ENCODE measurements at regions not wholly inside any gene's neighbourhood (a gene's known extent, or its start where the extent isn't known, plus 50 kb on each side); places are given as distances from the start of the nearest gene placed in this dataset.

GRCh38 chr21:18164483-18164882, 80.2 kb upstream of the CHODL start:
- no peak for TF ChIP-seq CTCF (IDR thresholded peaks at IDR 0.05; ENCODE audit: borderline replicate concordance, insufficient read depth, low read depth, low read length)

GRCh38 chr21:18163956-18164355, 80.7 kb upstream of the CHODL start:
- no peak for TF ChIP-seq CTCF (IDR thresholded peaks at IDR 0.05; ENCODE audit: borderline replicate concordance, insufficient read depth, low read depth, low read length)

More at GRCh38 chr21:18164483-18164882, 80.2 kb upstream of the CHODL start:
- no peak overlapping the region for H3K4me3 ChIP-seq (ENCODE audit: low read depth, low read length)

GRCh38 chr21:18161841-18162240, 82.8 kb upstream of the CHODL start:
- H3K4me3 ChIP-seq (ENCODE audit: low read depth, low read length), result no peak overlapping the region
- TF ChIP-seq CTCF (IDR thresholded peaks at IDR 0.05; ENCODE audit: borderline replicate concordance, insufficient read depth, low read depth, low read length), result no peak

More at GRCh38 chr21:18163956-18164355, 80.7 kb upstream of the CHODL start:
- H3K4me3 ChIP-seq (ENCODE audit: low read depth, low read length), result no peak overlapping the region

- H3K4me3 ChIP-seq (ENCODE audit: low read depth, low read length), result no peak overlapping the region
- no peak for TF ChIP-seq CTCF (IDR thresholded peaks at IDR 0.05; ENCODE audit: borderline replicate concordance, insufficient read depth, low read depth, low read length)
Measured at GRCh38 chr21:18157406-18157805, 87.2 kb upstream of the CHODL start.

GRCh38 chr21:18155508-18156193, 89.0 kb upstream of the CHODL start:
- TF ChIP-seq CTCF (IDR thresholded peaks at IDR 0.05; ENCODE audit: borderline replicate concordance, insufficient read depth, low read depth, low read length), result no peak

GRCh38 chr21:18153063-18153462, 91.6 kb upstream of the CHODL start:
- H3K4me3 ChIP-seq (ENCODE audit: low read depth, low read length), result no peak overlapping the region
- no peak for TF ChIP-seq CTCF (IDR thresholded peaks at IDR 0.05; ENCODE audit: borderline replicate concordance, insufficient read depth, low read depth, low read length)

More at GRCh38 chr21:18155508-18156193, 89.0 kb upstream of the CHODL start:
- no peak overlapping the region for H3K4me3 ChIP-seq (ENCODE audit: low read depth, low read length)

- TF ChIP-seq CTCF (IDR thresholded peaks at IDR 0.05; ENCODE audit: borderline replicate concordance, insufficient read depth, low read depth, low read length), result no peak
- H3K4me3 ChIP-seq (ENCODE audit: low read depth, low read length), result no peak overlapping the region
Measured at GRCh38 chr21:18152371-18152770, 92.3 kb upstream of the CHODL start.

All from GM12875 (cell line).